Ecto neural progenitor cell (in vitro differentiated cells): ENCODE measurements at regions not wholly inside any gene's neighbourhood (a gene's known extent, or its start where the extent isn't known, plus 50 kb on each side); places are given as distances from the start of the nearest gene placed in this dataset.
"Not testable (repeated sequence)": the region's sequence is repeated elsewhere in the genome, so short reads cannot be mapped to it uniquely, and the experiment has no call there.

Experiments
- DNase-seq: peaks from one replicate; pipeline ENCODE4 v3.0.0-alpha.2; 2018; ENCODE audit warnings: low spot score

- DNase-seq: no peak
Observed at GRCh38 chr16:17743578-17743977, 272.8 kb upstream of the XYLT1 start.

GRCh38 chr16:17743158-17743557 is 272.4 kb upstream of the XYLT1 start:
- no peak for DNase-seq

DNA sequence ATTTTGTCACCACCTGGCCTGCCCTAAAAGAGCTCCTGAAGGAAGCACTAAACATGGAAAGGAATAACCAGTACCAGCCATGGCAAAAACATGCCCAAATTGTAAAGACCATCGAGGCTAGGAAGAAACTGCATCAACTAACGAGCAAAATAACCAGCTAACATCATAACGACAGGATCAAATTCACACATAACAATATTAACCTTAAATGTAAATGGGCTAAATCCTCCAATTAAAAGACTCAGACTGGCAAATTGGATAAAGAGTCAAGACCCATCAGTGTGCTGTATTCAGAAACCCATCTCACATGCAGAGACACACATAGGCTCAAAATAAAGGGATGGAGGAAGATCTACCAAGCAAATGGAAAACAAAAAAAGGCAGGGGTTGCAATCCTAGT is 264.3 kb upstream of the XYLT1 start:
- DNase-seq: not testable (repeated sequence)

DNA sequence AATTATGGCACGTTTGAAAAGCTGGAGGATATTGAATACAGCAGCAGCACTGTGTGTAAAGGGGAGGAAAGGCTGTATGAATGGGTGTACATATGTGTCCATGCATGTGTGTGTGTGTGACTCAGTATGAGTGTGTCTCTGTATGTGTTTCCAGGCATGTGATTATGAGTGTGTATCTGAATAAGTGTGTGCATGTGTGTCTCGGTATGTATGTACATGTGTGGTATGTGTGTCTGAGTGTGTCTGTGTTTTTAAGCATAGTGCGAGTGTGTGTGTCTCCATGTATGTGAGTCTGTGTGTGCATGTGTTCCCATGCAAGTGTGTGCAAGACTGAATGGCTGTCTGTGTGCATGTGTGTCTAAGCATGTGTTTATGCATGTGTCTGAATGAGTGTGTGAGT is 259.1 kb upstream of the XYLT1 start:
- no peak for DNase-seq

DNA sequence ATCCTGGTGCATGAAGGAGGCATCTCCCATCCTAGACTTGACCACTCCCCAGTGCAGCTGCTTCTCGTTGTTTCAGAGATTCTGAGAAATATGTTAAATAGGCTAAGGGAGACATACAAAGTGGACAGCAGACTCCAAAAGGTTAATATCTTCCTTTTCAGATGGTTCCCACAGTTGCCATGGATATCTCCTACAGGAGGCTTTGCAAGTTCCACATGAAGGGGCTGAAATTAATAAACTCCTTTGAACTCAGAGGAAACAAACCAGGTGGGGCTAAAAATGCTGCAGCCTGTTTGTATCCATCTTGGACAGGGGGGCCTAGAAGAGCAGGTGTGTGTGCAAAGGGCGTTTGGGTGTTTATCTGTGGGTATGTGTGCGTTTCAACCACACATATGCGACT is 257.4 kb upstream of the XYLT1 start:
- no peak for DNase-seq

DNA sequence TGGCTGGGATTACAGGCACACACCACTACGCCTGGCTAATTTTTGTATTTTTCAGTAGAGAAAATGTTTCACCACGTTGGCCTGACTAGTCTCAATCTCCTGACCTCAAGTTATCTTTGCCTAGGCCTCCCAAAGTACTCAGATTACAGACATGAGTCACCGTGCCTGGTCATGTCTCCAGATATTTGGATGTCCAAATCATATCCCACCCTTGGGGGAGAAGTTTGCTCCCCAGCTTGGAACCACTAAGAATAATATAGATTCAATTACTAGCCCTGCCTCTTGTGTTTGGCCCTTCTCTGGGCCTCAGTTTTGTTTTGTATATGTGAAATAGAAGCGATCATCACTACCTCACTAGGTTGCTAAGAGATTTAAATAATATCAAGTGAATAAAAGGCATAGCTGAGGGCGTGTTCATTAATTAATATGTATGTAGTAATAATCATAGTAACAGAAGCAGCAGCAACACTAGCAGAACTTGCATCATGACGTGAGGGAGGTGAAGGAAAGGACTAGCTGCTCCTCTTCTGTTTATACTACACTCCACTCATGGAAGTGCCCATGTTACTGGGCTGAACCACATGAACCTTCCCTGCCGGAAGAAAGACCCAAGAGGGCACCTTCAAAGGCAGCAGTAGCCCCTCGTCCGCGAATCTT is 253.6 kb upstream of the XYLT1 start:
- DNase-seq: no peak

GRCh38 chr16:17723531-17724134 is 252.9 kb upstream of the XYLT1 start:
- DNase-seq: no peak

DNA sequence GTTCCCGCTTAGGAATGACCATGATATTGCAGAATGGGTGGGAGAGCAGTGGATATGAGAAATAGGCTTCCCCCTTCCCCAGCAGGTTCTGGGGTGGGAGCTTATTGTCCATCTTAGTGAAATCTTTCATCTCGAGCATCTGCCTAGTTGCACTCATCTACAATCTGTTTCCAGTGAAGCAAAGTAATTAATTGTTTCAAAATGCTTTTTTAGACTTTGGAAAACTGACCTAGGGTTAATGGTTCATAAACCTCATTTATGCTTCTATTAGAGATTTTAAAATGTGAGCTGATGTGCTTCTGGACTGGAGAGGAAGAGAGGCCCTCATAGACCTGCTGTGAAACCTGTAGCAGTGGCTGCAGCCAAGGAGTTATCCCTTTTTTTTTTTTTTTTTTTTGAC is 247.7 kb upstream of the XYLT1 start:
- no peak for DNase-seq

DNA sequence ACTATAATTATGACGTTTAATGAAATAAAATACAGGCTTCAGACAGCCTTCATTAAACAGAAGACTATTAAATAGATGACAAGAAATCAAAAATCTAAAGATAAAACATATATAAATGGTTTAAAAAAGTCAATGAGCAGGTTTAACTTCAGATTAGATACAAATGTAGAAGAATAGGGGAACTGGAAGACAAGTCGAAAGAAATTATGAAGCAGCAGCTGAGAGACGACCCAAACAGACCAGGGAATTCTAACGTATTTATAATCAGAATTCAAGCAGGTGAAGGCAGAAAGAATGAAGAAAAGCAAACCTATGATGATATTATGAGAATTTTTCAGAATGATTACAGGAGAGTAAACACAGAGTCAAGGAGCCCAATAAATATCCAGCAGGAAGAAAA is 235.1 kb upstream of the XYLT1 start:
- DNase-seq: no peak

- DNase-seq: no peak
Observed at GRCh38 chr16:17696616-17697015, 225.9 kb upstream of the XYLT1 start.

GRCh38 chr16:17692484-17692883 is 221.7 kb upstream of the XYLT1 start:
- no peak for DNase-seq

DNA sequence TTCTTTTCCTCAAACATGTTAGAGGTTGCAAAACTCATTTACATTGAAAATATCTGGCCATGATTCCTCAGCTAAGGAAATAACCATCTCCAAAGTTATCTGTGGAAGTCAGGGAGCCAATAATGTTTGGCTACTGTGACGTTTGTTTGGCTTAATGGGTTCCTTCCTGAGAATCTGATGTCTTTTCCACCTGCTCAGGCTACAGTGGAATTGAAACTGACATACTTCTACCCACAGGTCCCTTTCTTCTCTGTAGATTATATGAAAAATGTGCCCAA is 221.1 kb upstream of the XYLT1 start:
- no peak for DNase-seq

GRCh38 chr16:17691106-17691898 is 220.5 kb upstream of the XYLT1 start:
- DNase-seq: no peak

GRCh38 chr16:17685447-17685846 is 214.7 kb upstream of the XYLT1 start:
- no peak for DNase-seq

DNA sequence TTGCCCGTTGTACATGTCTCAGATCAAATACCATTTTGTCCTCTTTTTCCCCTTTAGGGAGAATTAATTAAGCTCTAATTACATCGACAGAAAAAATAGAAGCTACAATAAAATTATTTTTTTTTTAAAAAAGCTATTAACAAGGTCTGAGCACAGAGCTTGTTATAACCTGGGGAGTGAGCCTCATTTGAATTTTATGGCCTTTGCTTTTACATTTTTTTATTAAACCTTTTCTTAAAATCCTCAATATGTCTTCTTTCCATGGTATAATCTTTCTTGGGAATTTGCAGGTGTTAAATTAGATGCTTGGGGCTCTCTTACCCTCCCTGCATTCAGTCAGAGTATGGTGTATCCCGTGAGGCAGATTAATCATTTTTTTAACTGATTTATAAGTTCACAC is 212.5 kb upstream of the XYLT1 start:
- DNase-seq: no peak

GRCh38 chr16:17676171-17676570 is 205.4 kb upstream of the XYLT1 start:
- DNase-seq: no peak

GRCh38 chr16:17668386-17668785 is 197.6 kb upstream of the XYLT1 start:
- DNase-seq: no peak

GRCh38 chr16:17666293-17666692 is 195.5 kb upstream of the XYLT1 start:
- no peak for DNase-seq

DNA sequence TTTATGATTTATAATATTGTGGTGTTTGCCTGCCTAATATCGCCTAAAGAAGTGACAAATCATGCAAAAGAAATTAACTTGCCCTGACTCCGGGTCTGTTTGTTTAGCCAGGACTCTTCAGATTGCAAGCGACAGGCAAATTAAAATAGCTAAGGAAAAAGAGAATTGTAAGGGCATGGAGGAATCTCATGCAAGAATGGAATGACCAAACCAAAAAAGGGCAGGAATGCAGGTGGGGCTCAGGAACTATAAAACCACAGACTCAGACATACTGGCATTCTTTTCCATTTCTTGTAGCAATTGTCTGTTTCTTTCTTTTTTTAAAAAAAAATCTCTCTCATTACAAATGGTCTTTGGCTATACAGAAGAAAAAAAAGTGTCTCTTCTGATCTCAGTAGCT is 188.1 kb upstream of the XYLT1 start:
- DNase-seq: no peak

- DNase-seq: no peak
Observed at GRCh38 chr16:17657045-17657444, 186.3 kb upstream of the XYLT1 start.

DNA sequence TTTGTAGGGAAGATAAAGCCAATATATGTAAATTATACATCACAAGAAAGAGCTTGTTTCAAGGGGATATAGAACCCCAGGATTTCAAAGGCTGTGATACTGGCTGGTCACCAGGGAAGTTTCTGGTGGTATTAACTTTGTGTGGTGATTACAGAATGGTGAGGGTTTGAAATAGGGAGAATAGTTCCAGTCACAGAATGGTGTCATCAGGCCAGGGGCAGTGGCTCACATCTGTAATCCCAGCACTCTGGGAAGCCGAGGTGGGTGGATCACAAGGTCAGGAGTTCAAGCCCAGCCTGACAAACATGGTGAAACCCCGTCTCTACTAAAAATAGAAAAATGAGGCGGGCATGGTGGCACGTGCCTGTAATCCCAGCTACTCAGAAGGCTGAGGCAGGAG is 183.8 kb upstream of the XYLT1 start:
- DNase-seq: no peak

DNA sequence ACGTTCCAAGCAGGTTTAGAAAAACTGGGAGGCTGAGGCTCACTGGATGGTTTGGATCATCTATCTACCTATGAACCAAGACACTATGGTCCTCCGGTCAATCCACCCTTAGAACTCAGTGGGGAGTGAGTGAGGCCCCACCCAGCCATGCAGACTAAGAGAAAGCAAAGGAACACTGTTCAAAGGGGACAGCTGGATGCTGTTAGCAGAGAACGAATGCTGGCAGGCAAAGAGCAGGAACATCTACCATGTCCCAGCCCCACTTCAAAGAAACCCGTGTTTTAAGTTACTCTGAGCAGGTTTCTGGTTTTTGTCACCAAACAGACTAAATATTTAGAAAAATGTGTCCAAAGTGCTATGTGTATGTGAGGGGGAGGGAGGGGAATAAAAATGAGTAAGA is 183.4 kb upstream of the XYLT1 start:
- no peak for DNase-seq
